NOMO-1 treated with DMSO at 0.1 percent for 48 hours (cell line): ENCODE measurements at regions not wholly inside any gene's neighbourhood (a gene's known extent, or its start where the extent isn't known, plus 50 kb on each side); places are given as distances from the start of the nearest gene placed in this dataset.
"Not testable (repeated sequence)": the region's sequence is repeated elsewhere in the genome, so short reads cannot be mapped to it uniquely, and the experiment has no call there.

Experiments used
- DNase-seq: peaks from one replicate; lab custom pipeline; 2025; ENCODE audit not compliant: unreplicated experiment; lab: John Stamatoyannopoulos, UW

- no peak for DNase-seq
Observed at GRCh38 chr20:55937283-55937682, 68.0 kb downstream of the CBLN4 start.

GRCh38 chr20:55936209-55936595 lies 69.1 kb downstream of the CBLN4 start:
- DNase-seq, result no peak

- no peak for DNase-seq
Observed at GRCh38 chr20:55935448-55936208, 69.7 kb downstream of the CBLN4 start.

- DNase-seq, result no peak
Observed at GRCh38 chr20:55934146-55934545, 71.2 kb downstream of the CBLN4 start.

GRCh38 chr20:55930876-55931275 lies 74.4 kb downstream of the CBLN4 start:
- not testable (repeated sequence) for DNase-seq

- DNase-seq, result no peak
Observed at GRCh38 chr20:55928266-55928665, 77.1 kb downstream of the CBLN4 start.

GRCh38 chr20:55919956-55920355 lies 85.4 kb downstream of the CBLN4 start:
- DNase-seq, result no peak

GRCh38 chr20:55919319-55919718 lies 86.0 kb downstream of the CBLN4 start:
- no peak for DNase-seq

- DNase-seq, result no peak
Observed at GRCh38 chr20:55918471-55918870, 86.8 kb downstream of the CBLN4 start.

GRCh38 chr20:55893031-55893430 lies 112.3 kb downstream of the CBLN4 start:
- DNase-seq, result no peak

- no peak for DNase-seq
Observed at GRCh38 chr20:55888685-55889084, 116.6 kb downstream of the CBLN4 start.

GRCh38 chr20:55882910-55883309 lies 122.4 kb downstream of the CBLN4 start:
- DNase-seq, result no peak

GRCh38 chr20:55882286-55882685 lies 123.0 kb downstream of the CBLN4 start:
- no peak for DNase-seq

- DNase-seq, result no peak
Observed at GRCh38 chr20:55881204-55881603, 124.1 kb downstream of the CBLN4 start.

GRCh38 chr20:55880361-55880760 lies 125.0 kb downstream of the CBLN4 start:
- DNase-seq, result no peak

GRCh38 chr20:55855052-55855451 lies 150.3 kb downstream of the CBLN4 start:
- DNase-seq, result no peak

GRCh38 chr20:55830121-55830827 lies 175.0 kb downstream of the CBLN4 start:
- no peak for DNase-seq

- no peak for DNase-seq
Observed at GRCh38 chr20:55805138-55805537, 200.2 kb downstream of the CBLN4 start.

- no peak for DNase-seq
Observed at GRCh38 chr20:55800552-55801245, 204.6 kb downstream of the CBLN4 start.

- DNase-seq, result no peak
Observed at GRCh38 chr20:55793986-55794385, 211.3 kb downstream of the CBLN4 start.

GRCh38 chr20:55792049-55792448 lies 213.3 kb downstream of the CBLN4 start:
- no peak for DNase-seq

- DNase-seq, result no peak
Observed at GRCh38 chr20:55790178-55790577, 215.1 kb downstream of the CBLN4 start.
